ENCODE measurements at regions not wholly inside any gene's neighbourhood (a gene's known extent, or its start where the extent isn't known, plus 50 kb on each side); places are given as distances from the start of the nearest gene placed in this dataset.

- Mint-ChIP-seq H3K4me3 (no peak overlapping the region), H3K4me1 (ENCODE audit: low read depth) (no peaks in the 10 kb centered on the region), H3K36me3 (ENCODE audit: low read depth) (peaks cover 4% of the 10 kb centered on the region; the same call in 1 of the 2 replicates), H3K27me3 (ENCODE audit: insufficient read depth) (peaks cover 9% of the 10 kb centered on the region), H3K27ac (no peak overlapping the region), H3K9me3 (peaks cover 40% of the 10 kb centered on the region)
- no peak for DNase-seq
- no peak for TF ChIP-seq CTCF (IDR thresholded peaks at IDR 0.05)
Observed at GRCh38 chr1:229124116-229124515, 146.8 kb upstream of the RAB4A start.

- TF ChIP-seq CTCF (IDR thresholded peaks at IDR 0.05) = no peak
- H3K4me3 Mint-ChIP-seq = no peak overlapping the region
- H3K27ac Mint-ChIP-seq = no peak overlapping the region
- H3K9me3 Mint-ChIP-seq = peaks cover 36% of the 10 kb centered on the region
- no peaks in the 10 kb centered on the region for H3K4me1 Mint-ChIP-seq (ENCODE audit: low read depth)
- peaks cover 9% of the 10 kb centered on the region for H3K27me3 Mint-ChIP-seq (ENCODE audit: insufficient read depth)
- no peak for DNase-seq
- H3K36me3 Mint-ChIP-seq (ENCODE audit: low read depth) = peaks cover under 1% of the 10 kb centered on the region; the same call in 1 of the 2 replicates
Observed at GRCh38 chr1:229124520-229125124, 146.3 kb upstream of the RAB4A start.

- no peak for TF ChIP-seq CTCF (IDR thresholded peaks at IDR 0.05)
- no peak overlapping the region for H3K4me3 Mint-ChIP-seq
- H3K27me3 Mint-ChIP-seq (ENCODE audit: insufficient read depth) = peaks cover 6% of the 10 kb centered on the region
- no peaks in the 10 kb centered on the region for H3K36me3 Mint-ChIP-seq (ENCODE audit: low read depth)
- peaks cover 29% of the 10 kb centered on the region for H3K9me3 Mint-ChIP-seq
- DNase-seq = no peak
- no peak overlapping the region for H3K27ac Mint-ChIP-seq
- H3K4me1 Mint-ChIP-seq (ENCODE audit: low read depth) = no peaks in the 10 kb centered on the region
Observed at GRCh38 chr1:229127301-229127700, 143.6 kb upstream of the RAB4A start.

- H3K27ac Mint-ChIP-seq = no peak overlapping the region
- H3K4me3 Mint-ChIP-seq = no peak overlapping the region
- H3K4me1 Mint-ChIP-seq (ENCODE audit: low read depth) = no peaks in the 10 kb centered on the region
- TF ChIP-seq CTCF (IDR thresholded peaks at IDR 0.05) = no peak
- no peaks in the 10 kb centered on the region for H3K36me3 Mint-ChIP-seq (ENCODE audit: low read depth)
- H3K27me3 Mint-ChIP-seq (ENCODE audit: insufficient read depth) = peaks cover 3% of the 10 kb centered on the region
- peaks cover 24% of the 10 kb centered on the region for H3K9me3 Mint-ChIP-seq
- DNase-seq = no peak
Observed at GRCh38 chr1:229128066-229128608, 142.8 kb upstream of the RAB4A start.

- peaks cover 3% of the 10 kb centered on the region for H3K27me3 Mint-ChIP-seq (ENCODE audit: insufficient read depth)
- H3K4me1 Mint-ChIP-seq (ENCODE audit: low read depth) = no peaks in the 10 kb centered on the region
- H3K36me3 Mint-ChIP-seq (ENCODE audit: low read depth) = no peaks in the 10 kb centered on the region
- DNase-seq = no peak
- H3K9me3 Mint-ChIP-seq = peaks cover 34% of the 10 kb centered on the region
- H3K27ac Mint-ChIP-seq = no peak overlapping the region
- H3K4me3 Mint-ChIP-seq = no peak overlapping the region
- no peak for TF ChIP-seq CTCF (IDR thresholded peaks at IDR 0.05)
Observed at GRCh38 chr1:229129301-229130027, 141.4 kb upstream of the RAB4A start.

Data from HFFc6 (cell line).